Limb (tissue), 2 donors: ENCODE measurements at regions not wholly inside any gene's neighbourhood (a gene's known extent, or its start where the extent isn't known, plus 50 kb on each side); places are given as distances from the start of the nearest gene placed in this dataset.
"Not testable (repeated sequence)": the region's sequence is repeated elsewhere in the genome, so short reads cannot be mapped to it uniquely, and the experiment has no call there.

Source experiments
- DNase-seq, 2 donors: peaks; one replicate each; pipeline ENCODE4 v3.0.0-alpha.2; 2016; ENCODE audit errors: extremely low spot score in 2 of 2

DNA sequence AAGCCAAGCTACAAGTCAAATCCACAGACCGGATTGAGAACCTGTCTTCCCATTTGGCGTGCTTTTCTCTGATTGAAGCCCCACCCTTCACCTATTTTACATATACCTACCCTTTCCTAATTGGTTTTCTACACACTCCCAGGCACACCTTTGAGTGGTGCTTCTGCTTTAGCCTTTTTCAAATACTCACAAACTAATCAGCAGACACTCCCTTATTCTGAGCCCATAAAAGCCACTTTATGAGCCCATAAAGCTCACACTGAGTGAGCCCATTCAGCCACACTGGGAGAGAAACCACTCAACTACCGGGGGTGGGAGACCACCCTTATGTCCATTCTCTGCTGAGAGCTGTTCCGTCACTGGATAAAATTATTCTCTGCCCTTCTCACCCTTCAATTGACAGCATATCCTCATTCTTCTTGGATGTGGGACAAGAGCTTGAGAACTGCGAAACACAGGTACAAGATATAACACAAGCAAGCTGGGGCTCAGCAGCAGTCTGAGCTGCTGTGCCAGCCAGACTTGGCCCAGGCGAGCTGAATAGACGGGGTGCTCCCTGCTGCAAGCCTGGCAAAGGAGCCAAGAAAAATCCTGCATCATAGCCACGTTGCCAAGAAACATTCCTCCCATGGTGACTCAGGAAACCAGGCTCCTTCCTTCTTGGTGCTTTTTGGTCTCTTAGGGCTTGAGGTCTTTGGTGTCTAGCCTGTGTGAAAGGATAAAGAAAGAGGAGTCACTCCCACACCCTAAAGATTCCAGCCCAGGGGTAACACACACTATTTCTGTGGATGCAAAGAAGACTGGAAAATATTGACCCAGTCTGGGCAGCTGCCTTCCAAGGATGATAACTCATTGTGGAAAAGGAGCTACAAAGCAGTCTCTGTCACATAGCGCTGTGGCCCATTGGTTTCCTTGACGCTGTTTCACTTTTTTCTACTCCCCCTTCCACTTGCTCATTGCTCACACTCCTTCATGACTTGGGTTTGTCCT lies 609.7 kb downstream of the MCTP2 start:
- DNase-seq, result peak in 1 of 2 donors; percentile 35

GRCh38 chr15:94843060-94843459 lies 611.7 kb downstream of the MCTP2 start:
- no peak for DNase-seq

DNA sequence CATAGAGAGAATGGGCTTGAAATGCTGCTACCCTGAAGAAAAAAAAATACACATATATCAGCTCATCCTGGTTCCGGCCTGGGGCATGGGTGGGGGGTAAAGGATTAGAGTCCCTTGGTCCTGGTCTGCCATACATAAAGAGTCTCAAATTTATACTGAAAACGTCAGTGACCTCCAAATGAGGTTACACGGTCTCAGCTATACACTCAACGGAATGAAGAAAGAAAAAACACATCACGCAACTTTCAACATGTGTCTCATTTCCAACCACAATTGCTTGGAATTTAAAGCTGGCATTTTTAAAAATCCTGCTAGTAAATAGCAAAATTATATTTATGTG lies 612.8 kb downstream of the MCTP2 start:
- DNase-seq, result peak in 1 of 2 donors; percentile 20

DNA sequence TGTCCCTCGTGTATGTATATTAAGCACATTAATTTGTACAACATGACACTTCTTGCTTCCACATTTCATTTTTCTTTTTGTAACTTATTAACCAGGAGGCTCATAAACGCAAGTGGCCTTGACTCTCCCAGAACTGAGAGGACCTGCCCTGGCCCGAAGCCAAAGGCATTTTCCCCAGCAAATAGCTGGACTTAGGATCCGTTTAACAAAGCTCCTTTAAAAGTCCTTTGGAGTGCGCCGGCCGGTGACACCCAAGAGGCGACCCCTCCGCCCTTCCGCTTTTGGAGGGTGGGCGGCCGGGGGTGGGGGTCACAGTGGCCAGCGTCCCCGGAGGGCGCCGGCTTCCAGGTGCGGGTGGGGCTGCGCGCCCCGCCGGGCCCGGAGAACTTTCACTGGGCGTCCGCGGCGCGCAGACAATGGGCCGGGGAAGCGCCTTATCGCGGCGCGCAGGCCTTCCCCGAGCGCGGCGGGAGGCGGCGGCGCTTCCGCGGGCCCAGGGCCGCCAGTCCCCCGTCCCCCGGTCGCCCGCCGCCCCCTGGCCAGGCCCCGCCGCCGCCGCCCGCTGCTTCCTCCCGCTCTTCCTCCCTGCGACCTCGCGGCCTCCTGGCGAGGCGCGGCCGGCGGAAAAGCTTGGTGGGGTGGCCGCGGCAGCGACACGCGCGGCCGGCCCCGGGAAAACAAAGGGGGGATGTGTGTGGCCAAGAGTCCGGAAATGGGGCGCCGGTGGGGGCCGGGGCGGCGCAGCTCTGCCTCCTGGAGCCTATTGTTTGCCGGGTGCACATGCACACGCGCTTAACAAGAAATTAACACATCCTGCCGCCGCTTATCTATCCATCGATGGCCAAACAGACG lies 613.4 kb downstream of the MCTP2 start:
- peak; percentile 53 to 82 for DNase-seq

DNA sequence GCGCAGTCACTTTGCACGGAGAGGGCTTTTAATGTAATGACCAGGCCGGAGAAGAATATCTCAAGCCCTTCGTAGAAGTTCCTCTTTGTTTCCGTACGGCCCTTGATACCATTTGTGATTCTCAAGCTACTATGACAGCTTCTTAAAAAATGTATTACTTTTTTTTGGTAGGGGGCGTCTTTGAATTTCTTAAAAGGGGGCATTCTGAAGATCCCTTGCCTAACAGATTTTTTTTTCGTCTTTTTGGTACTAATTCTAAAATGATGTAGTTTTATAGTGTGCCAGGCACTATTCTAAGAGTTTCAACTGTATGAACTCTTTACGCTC lies 614.0 kb downstream of the MCTP2 start:
- no peak for DNase-seq

DNA sequence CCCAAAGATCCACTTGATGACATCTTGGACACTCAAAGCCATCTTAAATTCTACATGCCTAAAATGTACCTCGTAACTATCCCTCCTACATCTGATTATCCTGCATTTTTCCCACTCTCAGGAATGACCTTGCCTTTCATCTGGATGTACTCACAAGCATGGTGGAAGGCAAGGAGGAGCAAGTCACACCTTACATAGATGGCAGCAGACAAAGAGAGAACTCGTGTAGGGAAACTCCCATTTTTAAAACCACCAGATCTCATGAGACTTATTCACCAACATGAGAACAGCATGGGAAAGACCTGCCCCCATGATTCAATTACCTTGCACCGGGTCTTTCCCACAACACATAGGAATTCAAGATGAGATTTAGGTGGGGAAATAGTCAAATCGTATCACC lies 616.0 kb downstream of the MCTP2 start:
- DNase-seq, result no peak

- DNase-seq, result no peak
These were observed 616.7 kb downstream of the MCTP2 start for GRCh38 chr15:94848054-94848453.

- DNase-seq, result no peak
These were observed 623.7 kb downstream of the MCTP2 start for GRCh38 chr15:94855018-94855408.

DNA sequence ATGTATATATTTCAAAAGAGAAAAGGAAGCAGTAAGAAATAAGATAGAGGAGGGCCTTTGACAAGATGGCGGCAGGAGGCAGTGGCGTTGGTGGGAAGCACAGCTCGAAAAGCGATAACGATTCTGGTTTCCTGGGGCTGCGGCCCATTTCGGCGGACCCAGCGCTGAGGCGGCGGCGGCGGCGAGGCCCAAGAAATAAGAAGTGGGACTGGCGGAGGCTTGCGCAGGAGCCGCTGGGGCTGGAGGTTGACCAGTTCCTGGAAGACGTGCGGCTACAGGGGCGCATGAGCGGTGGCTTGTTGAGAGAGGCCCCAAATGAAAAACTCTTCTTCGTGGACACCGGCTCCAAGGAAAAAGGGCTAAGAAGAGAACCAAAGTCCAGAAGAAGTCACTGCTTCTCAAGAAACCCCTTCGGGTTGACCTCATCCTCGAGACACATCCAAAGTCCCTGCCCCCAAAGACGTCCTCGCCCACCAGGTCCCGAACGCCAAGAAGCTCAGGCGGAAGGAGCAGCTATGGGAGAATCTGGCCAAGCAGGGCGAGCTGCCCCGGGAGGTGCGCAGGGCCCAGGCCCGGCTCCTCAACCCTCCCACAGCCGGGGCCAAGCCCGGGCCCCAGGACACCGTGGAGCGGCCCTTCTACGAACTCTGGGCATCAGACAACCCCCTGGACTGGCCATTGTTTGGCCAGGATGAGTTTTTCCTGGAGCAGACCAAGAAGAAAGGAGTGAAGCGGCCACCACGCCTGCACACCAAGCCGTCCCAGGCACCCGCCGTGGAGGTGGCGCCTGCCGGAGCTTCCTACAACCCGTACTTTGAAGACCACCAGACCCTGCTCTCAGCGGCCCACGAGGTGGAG lies 624.3 kb downstream of the MCTP2 start:
- DNase-seq, result no peak

- no peak for DNase-seq
These were observed 625.0 kb downstream of the MCTP2 start for GRCh38 chr15:94856267-94856854.

- DNase-seq, result no peak
These were observed 626.1 kb downstream of the MCTP2 start for GRCh38 chr15:94857466-94857865.

- no peak for DNase-seq
These were observed 626.6 kb downstream of the MCTP2 start for GRCh38 chr15:94858011-94858410.

- DNase-seq, result no peak
These were observed 627.1 kb downstream of the MCTP2 start for GRCh38 chr15:94858449-94858848.

GRCh38 chr15:94858920-94859319 lies 627.6 kb downstream of the MCTP2 start:
- DNase-seq, result no peak

DNA sequence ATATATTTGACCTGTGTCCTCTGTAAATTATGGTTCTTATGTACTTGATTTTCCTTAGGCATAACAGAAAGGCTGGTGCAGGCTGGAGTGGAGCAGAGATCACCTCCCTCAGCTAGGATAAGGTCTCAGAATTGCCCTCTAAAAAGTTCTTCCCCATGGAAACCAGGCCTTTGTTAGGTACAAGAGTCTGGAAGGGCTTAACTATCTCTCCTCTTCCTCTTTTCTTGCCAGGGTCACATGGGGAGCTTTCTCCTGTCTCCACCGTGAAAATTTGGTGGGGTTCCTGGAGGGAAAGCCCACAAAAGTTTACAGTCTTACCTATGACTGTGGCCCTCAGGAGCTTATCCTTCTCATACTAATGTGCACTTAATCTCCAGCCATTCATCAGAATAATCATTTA lies 633.2 kb downstream of the MCTP2 start:
- no peak for DNase-seq

GRCh38 chr15:94868265-94868664 lies 636.9 kb downstream of the MCTP2 start:
- not testable (repeated sequence) for DNase-seq

- no peak for DNase-seq
These were observed 644.2 kb downstream of the MCTP2 start for GRCh38 chr15:94875550-94875949.

GRCh38 chr15:94877833-94878232 lies 646.5 kb downstream of the MCTP2 start:
- no peak for DNase-seq

DNA sequence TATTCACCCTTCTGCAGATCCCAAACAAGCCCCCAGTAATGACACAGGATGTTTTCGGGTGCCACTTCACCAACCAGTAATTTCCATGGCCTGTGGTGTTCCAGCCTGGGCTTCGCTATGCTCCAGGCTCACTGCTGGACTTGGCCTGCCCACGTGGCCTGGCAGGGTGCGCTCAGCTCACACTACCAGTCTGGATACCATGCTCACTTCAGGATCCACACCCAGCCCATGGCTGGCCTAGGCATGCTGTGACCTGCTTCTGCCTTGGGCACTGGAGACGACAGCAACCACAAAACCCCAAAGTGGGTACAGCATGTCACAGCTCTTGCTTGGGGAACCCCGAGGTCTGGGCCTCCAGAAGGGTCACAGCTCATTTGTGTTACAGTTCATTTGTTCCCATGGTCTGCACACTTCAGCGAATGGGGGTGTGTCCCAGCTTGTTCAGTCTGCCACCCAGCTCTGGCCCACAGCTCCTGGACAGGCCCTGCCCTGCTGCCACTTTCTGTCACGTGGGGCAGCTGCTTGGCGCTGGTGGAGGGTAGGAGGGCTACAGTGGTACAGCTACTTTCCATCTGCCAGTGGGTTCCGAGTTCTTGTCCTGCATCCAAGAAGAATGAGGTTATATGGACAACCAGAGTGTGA lies 650.8 kb downstream of the MCTP2 start:
- no peak for DNase-seq

DNA sequence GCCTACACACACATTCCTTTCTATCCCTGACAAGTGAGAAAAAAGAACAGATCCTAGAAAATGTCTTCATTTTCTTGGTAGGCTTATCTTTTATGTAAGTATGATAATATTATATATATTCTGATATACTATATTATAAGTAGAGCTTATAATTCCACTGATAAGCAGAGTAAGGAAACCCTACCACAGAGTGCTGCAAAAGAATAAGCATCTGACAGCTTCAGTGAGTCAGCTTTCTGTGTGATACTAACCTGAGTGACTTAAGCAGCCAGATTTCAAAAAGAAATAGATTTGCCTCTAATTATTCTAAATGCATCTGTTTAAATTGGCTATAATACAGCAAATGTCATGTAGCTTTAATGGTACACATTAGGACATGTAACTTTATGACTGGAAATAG lies 656.0 kb downstream of the MCTP2 start:
- no peak for DNase-seq

- no peak for DNase-seq
These were observed 657.8 kb downstream of the MCTP2 start for GRCh38 chr15:94889153-94889552.
